RCC 7860 (cell line): ENCODE measurements at regions not wholly inside any gene's neighbourhood (a gene's known extent, or its start where the extent isn't known, plus 50 kb on each side); places are given as distances from the start of the nearest gene placed in this dataset.
"Not testable (repeated sequence)": the region's sequence is repeated elsewhere in the genome, so short reads cannot be mapped to it uniquely, and the experiment has no call there.

Experiments used
- DNase-seq: peaks from one replicate; pipeline ENCODE4 v3.0.0-alpha.2; 2015; ENCODE audit warnings: low spot score
- FAIRE-seq: peaks from 2 replicates; lab custom pipeline; 2012; peaks lifted over from hg19 to GRCh38; lab: Jason Lieb, UNC

- DNase-seq (no peak), FAIRE-seq (no peak)
These were observed 436.4 kb upstream of the CHRM3 start for GRCh38 chr1:238950017-238950416.

GRCh38 chr1:238944028-238944427, 442.3 kb upstream of the CHRM3 start:
- no peak for DNase-seq
- FAIRE-seq, result no peak

DNA sequence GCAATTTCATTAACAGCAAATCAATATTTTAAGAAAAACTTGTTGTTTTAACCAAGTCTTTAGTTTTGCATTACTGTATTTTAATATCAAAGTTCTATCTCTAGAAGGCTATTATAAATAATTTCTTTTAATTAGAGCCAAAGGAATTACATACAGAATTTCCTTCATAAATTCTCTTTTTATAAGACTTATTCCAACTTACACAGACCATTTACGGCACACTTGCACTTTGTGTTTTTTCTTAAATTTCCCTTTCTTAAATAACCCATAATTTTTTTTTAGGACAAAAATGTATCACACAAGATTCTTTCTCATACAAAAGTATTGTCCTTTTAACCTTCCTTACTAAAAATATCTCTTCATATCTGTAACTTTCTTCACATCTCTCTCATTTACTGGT, 458.5 kb upstream of the CHRM3 start:
- DNase-seq (no peak), FAIRE-seq (no peak)

DNA sequence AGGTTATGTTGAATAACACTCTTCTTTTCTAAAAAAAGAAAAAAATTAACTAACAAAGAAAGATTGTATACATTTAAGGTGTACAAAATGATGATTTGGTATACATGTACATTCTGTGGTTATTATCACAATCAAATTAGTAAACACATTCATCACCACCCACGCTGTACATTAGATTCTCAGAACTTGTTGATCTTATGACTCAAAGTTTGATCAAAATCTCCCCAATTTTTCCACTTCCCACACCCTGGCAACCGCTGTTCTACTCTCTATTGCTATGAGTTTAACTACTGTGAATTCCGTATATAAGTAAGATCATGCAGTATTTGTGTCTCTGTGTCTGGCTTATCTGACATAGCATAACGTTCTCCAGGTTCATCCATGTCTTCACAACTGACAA, 469.5 kb upstream of the CHRM3 start:
- FAIRE-seq, result no peak
- no peak for DNase-seq

GRCh38 chr1:238914346-238914745, 472.0 kb upstream of the CHRM3 start:
- FAIRE-seq (no peak), DNase-seq (no peak)

DNA sequence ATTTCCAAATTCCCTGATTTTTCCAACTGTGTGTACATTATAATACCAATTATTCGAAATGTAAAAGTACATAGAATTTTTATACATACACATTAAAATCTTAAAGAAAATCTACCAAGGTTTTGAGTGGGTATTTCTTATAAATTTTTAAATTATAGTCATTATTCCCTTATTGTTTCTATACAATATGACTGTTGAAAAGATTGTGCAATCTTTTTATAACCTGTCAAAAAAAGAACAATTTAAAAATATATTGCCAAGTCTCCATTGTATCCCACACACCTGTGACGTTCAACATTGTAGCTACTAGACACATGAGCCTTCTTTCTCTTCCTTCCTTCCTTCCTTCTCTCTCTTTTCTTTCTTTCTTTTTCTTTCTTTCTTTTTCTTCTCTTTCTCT, 473.2 kb upstream of the CHRM3 start:
- DNase-seq, result no peak
- FAIRE-seq, result peak; percentile 25

DNA sequence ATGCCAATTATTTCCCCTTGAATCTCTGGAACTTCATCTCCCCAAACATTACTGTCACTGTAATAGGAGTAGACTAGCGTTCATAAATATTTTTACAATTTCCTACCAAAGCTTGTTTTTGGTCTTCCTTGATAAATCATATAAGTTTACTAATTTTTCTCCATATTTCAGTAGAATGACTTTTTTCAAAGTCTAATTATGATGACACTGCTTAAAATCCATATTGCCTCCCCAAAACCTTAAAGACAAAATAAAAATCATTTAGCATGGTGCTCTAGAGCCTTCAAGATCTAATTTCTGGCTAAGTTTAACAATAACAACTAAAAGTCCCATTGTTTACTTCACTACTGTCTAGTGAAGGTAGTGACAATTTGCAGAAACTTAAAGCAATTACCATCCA, 474.2 kb upstream of the CHRM3 start:
- FAIRE-seq, result no peak
- no peak for DNase-seq

GRCh38 chr1:238902752-238903151, 483.6 kb upstream of the CHRM3 start:
- FAIRE-seq, DNase-seq: not testable (repeated sequence)

DNA sequence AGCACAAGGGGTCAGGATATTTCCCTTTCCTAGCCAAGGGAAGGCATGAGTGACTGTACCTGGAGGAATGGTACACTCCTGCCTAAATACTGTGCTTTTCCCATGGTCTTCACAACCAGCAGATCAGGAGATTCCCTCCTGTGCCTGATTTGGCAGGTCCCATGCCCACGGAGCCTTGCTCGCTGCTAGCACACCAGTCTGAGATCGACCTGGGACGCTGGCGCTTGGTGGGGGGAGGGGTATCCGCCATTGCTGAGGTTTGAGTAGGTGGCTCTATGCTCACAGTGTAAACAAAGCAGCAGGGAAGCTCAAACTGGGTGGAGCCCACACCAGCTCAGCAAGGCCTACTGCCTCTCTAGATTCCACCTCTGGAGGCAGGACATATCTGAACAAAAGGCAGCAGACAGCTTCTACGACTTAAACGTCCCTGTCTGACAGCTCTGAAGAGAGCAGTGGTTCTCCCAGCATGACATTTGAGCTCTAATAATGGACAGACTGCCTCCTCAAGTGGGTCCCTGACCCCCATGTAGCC, 486.0 kb upstream of the CHRM3 start:
- DNase-seq, result no peak
- FAIRE-seq, result no peak

DNA sequence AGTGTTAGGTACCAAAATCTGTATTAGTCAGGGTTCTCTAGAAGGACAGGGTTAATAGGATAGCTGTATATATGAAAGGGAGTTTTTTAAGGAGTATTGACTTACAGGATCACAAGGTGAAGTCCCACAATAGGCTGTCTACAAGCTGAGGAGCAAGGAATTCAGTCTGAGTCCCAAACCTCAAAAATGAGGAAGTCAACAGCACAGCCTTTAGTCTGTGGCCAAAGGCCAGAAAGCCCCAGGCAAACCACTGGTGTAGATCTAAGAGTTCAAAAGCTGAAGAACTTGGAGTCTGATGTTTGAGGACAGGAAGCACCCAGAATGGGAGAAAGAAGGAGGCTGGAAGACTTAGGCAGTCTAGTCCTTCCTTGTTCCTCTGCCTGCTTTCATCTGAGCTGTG, 487.5 kb upstream of the CHRM3 start:
- no peak for FAIRE-seq
- no peak for DNase-seq

- no peak for DNase-seq
- FAIRE-seq, result no peak
These were observed 490.5 kb upstream of the CHRM3 start for GRCh38 chr1:238895911-238896310.

DNA sequence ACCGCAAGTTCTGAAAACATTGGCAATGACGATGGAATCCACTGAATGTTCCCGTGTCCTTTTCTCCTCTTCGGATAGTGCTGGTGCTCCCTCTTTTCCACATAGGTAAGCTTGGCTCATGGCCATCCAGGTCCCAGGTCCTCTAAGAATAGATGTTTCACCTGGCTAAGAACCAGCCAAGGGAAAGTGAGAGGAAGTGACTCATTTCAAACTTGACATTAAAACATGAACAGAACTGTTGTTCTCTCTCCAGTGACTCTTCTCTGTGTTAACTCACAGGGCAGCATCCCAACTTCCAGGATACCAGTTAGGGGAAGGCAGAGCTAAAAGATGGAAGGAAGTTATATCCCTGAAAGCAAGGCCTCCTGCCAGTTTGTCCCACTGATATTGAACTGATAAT, 493.8 kb upstream of the CHRM3 start:
- DNase-seq (peak; percentile 51), FAIRE-seq (peak; percentile 56)

- DNase-seq (no peak), FAIRE-seq (no peak)
These were observed 524.9 kb upstream of the CHRM3 start for GRCh38 chr1:238861342-238862066.

- DNase-seq (no peak), FAIRE-seq (no peak)
These were observed 552.4 kb upstream of the CHRM3 start for GRCh38 chr1:238833919-238834318.

DNA sequence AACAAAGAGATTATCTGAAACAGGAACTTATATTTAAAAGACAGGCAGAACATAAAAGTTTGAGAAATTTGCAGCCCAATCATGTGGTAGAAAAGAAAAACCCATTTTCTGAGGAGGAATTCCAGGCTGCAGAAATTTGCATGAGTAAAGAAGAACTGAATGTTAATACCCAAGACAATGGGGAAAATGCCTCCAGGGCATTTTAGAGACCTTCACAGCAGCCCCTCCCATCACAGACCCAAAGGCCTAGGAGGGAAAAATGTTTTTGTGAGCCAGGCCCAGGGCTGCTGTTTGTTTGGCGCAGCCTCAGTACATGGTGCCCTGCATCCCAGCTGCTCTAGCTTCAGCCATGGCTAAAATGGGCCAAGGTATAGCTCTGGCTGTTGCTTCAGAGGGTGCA, 554.3 kb upstream of the CHRM3 start:
- FAIRE-seq (no peak), DNase-seq (no peak)

GRCh38 chr1:238830036-238830611, 556.2 kb upstream of the CHRM3 start:
- DNase-seq, result no peak
- FAIRE-seq, result no peak

GRCh38 chr1:238826891-238827290, 559.5 kb upstream of the CHRM3 start:
- FAIRE-seq (no peak), DNase-seq (no peak)

- DNase-seq (no peak), FAIRE-seq (no peak)
These were observed 563.0 kb upstream of the CHRM3 start for GRCh38 chr1:238823416-238823815.

DNA sequence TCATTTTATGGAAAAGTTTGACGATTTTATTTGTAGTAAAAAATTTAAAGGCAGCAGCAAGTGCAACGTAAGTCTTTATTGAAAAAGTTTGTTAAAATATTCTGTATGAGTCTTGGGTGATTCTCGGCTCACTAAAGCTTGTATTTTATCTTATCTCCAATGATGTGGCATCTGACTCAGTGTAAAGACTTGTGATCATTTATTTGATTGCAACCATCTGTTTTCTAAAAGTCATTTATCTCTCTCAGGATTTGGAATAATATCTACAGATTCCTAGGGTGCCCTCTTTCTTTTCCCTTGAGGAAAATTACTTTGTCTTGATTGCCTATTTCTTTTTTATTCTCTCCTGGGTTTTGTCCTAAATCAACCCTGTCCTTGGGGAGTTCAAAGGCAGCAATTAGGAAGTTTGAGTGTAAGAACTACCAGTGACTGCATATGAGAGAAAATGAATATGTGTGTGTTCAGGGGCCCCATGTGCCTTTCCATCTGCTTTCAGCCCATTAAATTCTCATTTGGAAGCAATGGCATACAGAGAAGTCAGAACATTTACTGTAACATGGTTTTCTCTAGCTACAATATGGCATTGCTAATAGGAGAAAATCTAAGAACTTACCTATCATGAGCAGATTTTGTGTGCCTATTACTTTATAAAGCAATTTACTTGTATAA, 575.0 kb upstream of the CHRM3 start:
- FAIRE-seq, result no peak
- no peak for DNase-seq

GRCh38 chr1:238790882-238791281, 595.5 kb upstream of the CHRM3 start:
- DNase-seq, result no peak
- FAIRE-seq, result no peak

DNA sequence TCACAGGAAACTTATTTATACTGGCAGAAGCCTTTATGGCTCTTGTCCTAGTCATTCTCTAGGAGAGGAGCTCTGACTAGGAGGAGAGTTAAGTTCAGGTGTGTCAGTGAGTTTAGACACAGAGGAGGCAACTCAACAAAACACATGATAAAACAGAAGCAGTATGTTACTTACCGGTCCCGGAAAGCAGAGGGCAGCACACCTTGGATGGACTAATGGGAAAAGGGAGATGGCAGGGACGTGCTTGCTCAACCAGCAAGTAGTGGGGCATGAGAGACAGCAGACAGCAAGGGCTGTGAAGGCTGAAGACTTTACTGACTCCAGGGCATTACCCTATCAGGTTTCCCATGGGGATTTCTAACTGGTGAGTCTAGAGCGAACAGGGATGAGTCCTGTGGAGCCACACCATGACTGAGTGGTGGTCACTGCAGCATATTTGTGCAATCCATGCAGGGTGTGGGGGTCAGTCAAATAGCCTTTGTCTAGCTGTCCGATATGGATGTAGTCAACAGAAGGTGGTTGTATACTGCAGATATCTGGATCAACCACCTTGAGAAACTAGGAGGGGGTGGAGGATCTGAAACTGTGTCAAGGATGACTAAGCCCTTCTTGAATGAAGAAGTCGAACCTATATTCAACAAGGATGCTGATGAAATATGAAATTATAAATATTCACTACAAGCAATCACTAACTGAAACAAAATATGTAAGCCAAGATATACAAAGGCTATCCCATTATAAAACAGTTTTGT, 596.3 kb upstream of the CHRM3 start:
- FAIRE-seq (no peak), DNase-seq (no peak)
